ENCODE measurements at regions not wholly inside any gene's neighbourhood (a gene's known extent, or its start where the extent isn't known, plus 50 kb on each side); places are given as distances from the start of the nearest gene placed in this dataset.

DNA sequence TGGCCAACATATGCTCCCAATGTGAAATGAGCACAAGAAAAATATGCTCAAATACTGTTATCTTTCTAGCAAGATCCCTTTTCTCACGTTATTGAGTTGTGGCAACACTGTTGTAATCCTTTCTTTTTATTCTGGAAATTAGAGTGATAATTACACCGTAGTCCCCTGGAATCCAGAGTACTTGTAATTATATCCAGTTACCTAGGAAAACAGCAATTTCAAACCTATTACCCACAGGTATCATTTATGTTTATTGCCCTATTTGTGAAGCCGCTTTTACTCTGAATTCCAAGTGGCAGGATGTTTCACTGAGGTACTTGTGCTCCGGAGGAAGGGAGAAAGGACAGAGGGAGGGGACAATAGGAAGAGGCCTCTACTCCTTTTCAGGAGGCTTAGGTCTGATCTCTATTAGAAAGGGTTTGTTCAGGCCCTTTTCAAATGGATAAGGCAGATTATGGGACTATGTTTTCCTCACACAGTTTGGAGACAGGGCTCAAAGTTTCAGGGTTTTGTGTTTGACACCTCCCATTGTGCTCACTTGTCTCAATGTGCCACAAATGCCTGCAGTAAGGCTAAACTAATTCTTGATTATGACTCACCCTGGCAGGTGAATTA is 646.6 kb downstream of the TUSC7 start:
- TF ChIP-seq, protein P1, sequence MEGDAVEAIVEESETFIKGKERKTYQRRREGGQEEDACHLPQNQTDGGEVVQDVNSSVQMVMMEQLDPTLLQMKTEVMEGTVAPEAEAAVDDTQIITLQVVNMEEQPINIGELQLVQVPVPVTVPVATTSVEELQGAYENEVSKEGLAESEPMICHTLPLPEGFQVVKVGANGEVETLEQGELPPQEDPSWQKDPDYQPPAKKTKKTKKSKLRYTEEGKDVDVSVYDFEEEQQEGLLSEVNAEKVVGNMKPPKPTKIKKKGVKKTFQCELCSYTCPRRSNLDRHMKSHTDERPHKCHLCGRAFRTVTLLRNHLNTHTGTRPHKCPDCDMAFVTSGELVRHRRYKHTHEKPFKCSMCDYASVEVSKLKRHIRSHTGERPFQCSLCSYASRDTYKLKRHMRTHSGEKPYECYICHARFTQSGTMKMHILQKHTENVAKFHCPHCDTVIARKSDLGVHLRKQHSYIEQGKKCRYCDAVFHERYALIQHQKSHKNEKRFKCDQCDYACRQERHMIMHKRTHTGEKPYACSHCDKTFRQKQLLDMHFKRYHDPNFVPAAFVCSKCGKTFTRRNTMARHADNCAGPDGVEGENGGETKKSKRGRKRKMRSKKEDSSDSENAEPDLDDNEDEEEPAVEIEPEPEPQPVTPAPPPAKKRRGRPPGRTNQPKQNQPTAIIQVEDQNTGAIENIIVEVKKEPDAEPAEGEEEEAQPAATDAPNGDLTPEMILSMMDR (IDR thresholded peaks at IDR 0.05 in 8 of 11, conservative IDR thresholded peaks at IDR 0.05 in 3 of 11): no peak
- TF ChIP-seq POLR2A (IDR thresholded peaks at IDR 0.05) (no peak), POLR2AphosphoS5 (IDR thresholded peaks at IDR 0.05) (no peak)

All from spleen (tissue), 7 donors.